HK-2 (cell line): ENCODE measurements at regions not wholly inside any gene's neighbourhood (a gene's known extent, or its start where the extent isn't known, plus 50 kb on each side); places are given as distances from the start of the nearest gene placed in this dataset.
"Not testable (repeated sequence)": the region's sequence is repeated elsewhere in the genome, so short reads cannot be mapped to it uniquely, and the experiment has no call there.

Experiments used
- DNase-seq: peaks from one replicate; pipeline ENCODE4 v3.0.0-alpha.2; 2018; ENCODE audit not compliant: unreplicated experiment

- no peak for DNase-seq
Observed at GRCh38 chr17:83202002-83203000, 122.9 kb downstream of the METRNL start.

GRCh38 chr17:83203073-83203471 is 123.7 kb downstream of the METRNL start:
- DNase-seq, result no peak

GRCh38 chr17:83203472-83204221 is 124.2 kb downstream of the METRNL start:
- no peak for DNase-seq

- no peak for DNase-seq
Observed at GRCh38 chr17:83204230-83204725, 124.9 kb downstream of the METRNL start.

- not testable (repeated sequence) for DNase-seq
Observed at GRCh38 chr17:83204736-83205386, 125.5 kb downstream of the METRNL start.

GRCh38 chr17:83205387-83206035 is 126.1 kb downstream of the METRNL start:
- not testable (repeated sequence) for DNase-seq

- not testable (repeated sequence) for DNase-seq
Observed at GRCh38 chr17:83206036-83206394, 126.6 kb downstream of the METRNL start.

- DNase-seq, result not testable (repeated sequence)
Observed at GRCh38 chr17:83206819-83207588, 127.6 kb downstream of the METRNL start.

- DNase-seq, result peak; percentile 38
Observed at GRCh38 chr17:83247001-83247400, 167.6 kb downstream of the METRNL start.
